Keratinocyte (primary cell): ENCODE measurements at regions not wholly inside any gene's neighbourhood (a gene's known extent, or its start where the extent isn't known, plus 50 kb on each side); places are given as distances from the start of the nearest gene placed in this dataset.

Source experiments
- DNase-seq: peaks from one replicate; pipeline ENCODE4 v3.0.0-alpha.2; 2011; ENCODE audit warnings: low read depth, missing footprints, low spot score
- FAIRE-seq: peaks from 2 replicates; lab custom pipeline; 2011; peaks lifted over from hg19 to GRCh38; lab: Jason Lieb, UNC
- H2AFZ ChIP-seq: 2 replicates; pipeline ENCODE4 v1.6.0; 2012; ENCODE audit warnings: low read length, control low read depth, inconsistent platforms; ENCODE audit not compliant: control insufficient read depth
- H3K27ac ChIP-seq: 2 replicates; pipeline ENCODE4 v1.5.1; 2011; ENCODE audit warnings: low read length; ENCODE audit not compliant: control insufficient read depth, insufficient read depth
- H3K27me3 ChIP-seq: 3 replicates; pipeline ENCODE4 v1.6.0; 2011; ENCODE audit warnings: low read length; ENCODE audit not compliant: control insufficient read depth, insufficient read depth; ENCODE audit errors: extremely low read depth
- H3K36me3 ChIP-seq, 2 experiments: 2 replicates in 1 of 2; 3 replicates in 1 of 2; pipeline ENCODE4 v1.5.1; 2011; ENCODE audit warnings: low read length in 2 of 2, mild to moderate bottlenecking in 1 of 2; ENCODE audit not compliant: control insufficient read depth in 2 of 2, insufficient read depth in 2 of 2; ENCODE audit errors: extremely low read depth in 1 of 2
- H3K4me1 ChIP-seq: 3 replicates; pipeline ENCODE4 v1.5.1; 2011; ENCODE audit warnings: low read length; ENCODE audit not compliant: control insufficient read depth, insufficient read depth; ENCODE audit errors: extremely low read depth
- H3K4me2 ChIP-seq: 3 replicates; pipeline ENCODE4 v1.6.0; 2011; ENCODE audit warnings: low read depth, low read length; ENCODE audit not compliant: control insufficient read depth, insufficient read depth; ENCODE audit errors: extremely low read depth
- H3K4me3 ChIP-seq, 3 experiments: fragments of 200-600 bp in 1 of 3; sonication (generic) in 1 of 3; 2 replicates in 2 of 3; 3 replicates in 1 of 3; pipeline ENCODE4 v1.5.1; 2011 to 2016; ENCODE audit warnings: low read length in 3 of 3, mild to moderate bottlenecking in 3 of 3, control low read depth in 2 of 3, inconsistent platforms in 1 of 3, low read depth in 1 of 3, mixed read lengths in 1 of 3, mixed run types in 1 of 3, moderate library complexity in 1 of 3; ENCODE audit not compliant: control insufficient read depth in 2 of 3, insufficient read depth in 2 of 3; ENCODE audit errors: extremely low read depth in 1 of 3
- H3K79me2 ChIP-seq: 2 replicates; pipeline ENCODE4 v1.6.0; 2012; ENCODE audit warnings: low read length; ENCODE audit not compliant: control insufficient read depth, insufficient read depth
- H3K9ac ChIP-seq: 3 replicates; pipeline ENCODE4 v1.6.0; 2011; ENCODE audit warnings: low read length; ENCODE audit not compliant: control insufficient read depth, insufficient read depth; ENCODE audit errors: extremely low read depth
- H3K9me1 ChIP-seq: 3 replicates; pipeline ENCODE4 v1.6.0; 2011; ENCODE audit warnings: low read length; ENCODE audit not compliant: control insufficient read depth, insufficient read depth; ENCODE audit errors: extremely low read depth
- H3K9me3 ChIP-seq: 2 replicates; pipeline ENCODE4 v1.5.1; 2012; ENCODE audit warnings: low read depth, low read length; ENCODE audit not compliant: control insufficient read depth
- H4K20me1 ChIP-seq: 3 replicates; pipeline ENCODE4 v1.6.0; 2011; ENCODE audit warnings: low read length; ENCODE audit not compliant: control insufficient read depth, insufficient read depth; ENCODE audit errors: extremely low read depth
- EZH2 ChIP-seq: IDR thresholded peaks from one replicate; pipeline ENCODE4 v1.6.1; 2012; ENCODE audit warnings: inconsistent platforms, mild to moderate bottlenecking, low read length, moderate library complexity
- dilution Hi-C: fragments of 300-500 bp; cut with MboI; formaldehyde crosslinking; loops from one replicate; pipeline ENCODE4 v1.7.0; 2020; ENCODE audit warnings: low sequenced_read_pairs; ENCODE audit not compliant: extremely low pct_ligation_motif_present
- TF ChIP-seq, protein P1 (sequence below), 3 experiments: IDR thresholded peaks in 1 of 3; conservative IDR thresholded peaks in 1 of 3; optimal IDR thresholded peaks in 1 of 3; 2 replicates in 2 of 3; 3 replicates in 1 of 3; pipeline versions ENCODE3 to v1.5.1; 2011; ENCODE audit warnings: low read length in 3 of 3, mild to moderate bottlenecking in 3 of 3, moderate library complexity in 2 of 3, control low read depth in 1 of 3, inconsistent platforms in 1 of 3; ENCODE audit not compliant: insufficient read depth in 2 of 3; ENCODE audit errors: extremely low read depth in 1 of 3

DNA sequence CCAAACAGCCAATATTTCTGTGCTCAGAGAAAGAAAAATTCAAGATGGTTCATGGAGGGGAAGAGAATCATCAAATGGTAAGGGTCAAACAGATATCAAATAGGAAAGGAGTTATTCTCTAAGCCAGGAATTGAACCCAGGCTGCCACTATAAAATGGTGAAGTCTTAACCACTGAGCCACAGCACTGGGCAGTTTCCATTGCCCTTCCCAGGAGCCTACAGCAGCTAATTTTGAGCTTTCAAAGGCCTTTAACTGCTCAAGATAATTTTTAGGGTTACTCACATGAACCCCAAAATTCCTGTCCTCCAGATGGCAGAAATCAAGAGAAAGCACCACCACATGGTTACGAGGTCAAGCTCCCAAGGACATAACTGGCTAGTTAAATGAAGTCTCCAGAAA lies 176.2 kb downstream of the KIF18A start:
- Histone ChIP-seq H3K9me1 (no peaks in the 10 kb centered on the region), H3K27ac (no peak overlapping the region), H3K4me1 (peaks cover 19% of the 10 kb centered on the region), H3K9me3 (no peaks in the 10 kb centered on the region), H3K36me3 (no peaks in the 10 kb centered on the region), H3K27me3 (no peaks in the 10 kb centered on the region), H3K4me3 (no peak overlapping the region), H2AFZ (no peak overlapping the region), H4K20me1 (no peaks in the 10 kb centered on the region), H3K4me2 (no peak overlapping the region), H3K79me2 (no peaks in the 10 kb centered on the region), H3K9ac (no peak overlapping the region)
- no peak for FAIRE-seq
- dilution Hi-C loops = no loop called here
- DNase-seq = no peak
- no peak for TF ChIP-seq EZH2
- TF ChIP-seq, protein P1, sequence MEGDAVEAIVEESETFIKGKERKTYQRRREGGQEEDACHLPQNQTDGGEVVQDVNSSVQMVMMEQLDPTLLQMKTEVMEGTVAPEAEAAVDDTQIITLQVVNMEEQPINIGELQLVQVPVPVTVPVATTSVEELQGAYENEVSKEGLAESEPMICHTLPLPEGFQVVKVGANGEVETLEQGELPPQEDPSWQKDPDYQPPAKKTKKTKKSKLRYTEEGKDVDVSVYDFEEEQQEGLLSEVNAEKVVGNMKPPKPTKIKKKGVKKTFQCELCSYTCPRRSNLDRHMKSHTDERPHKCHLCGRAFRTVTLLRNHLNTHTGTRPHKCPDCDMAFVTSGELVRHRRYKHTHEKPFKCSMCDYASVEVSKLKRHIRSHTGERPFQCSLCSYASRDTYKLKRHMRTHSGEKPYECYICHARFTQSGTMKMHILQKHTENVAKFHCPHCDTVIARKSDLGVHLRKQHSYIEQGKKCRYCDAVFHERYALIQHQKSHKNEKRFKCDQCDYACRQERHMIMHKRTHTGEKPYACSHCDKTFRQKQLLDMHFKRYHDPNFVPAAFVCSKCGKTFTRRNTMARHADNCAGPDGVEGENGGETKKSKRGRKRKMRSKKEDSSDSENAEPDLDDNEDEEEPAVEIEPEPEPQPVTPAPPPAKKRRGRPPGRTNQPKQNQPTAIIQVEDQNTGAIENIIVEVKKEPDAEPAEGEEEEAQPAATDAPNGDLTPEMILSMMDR (optimal IDR thresholded peaks at IDR 0.05 in 1 of 3, IDR thresholded peaks at IDR 0.05 in 1 of 3, conservative IDR thresholded peaks at IDR 0.05 in 1 of 3; ENCODE audit: extremely low read depth in 1 of 3, insufficient read depth in 2 of 3, low read length in 3 of 3) = no peak

DNA sequence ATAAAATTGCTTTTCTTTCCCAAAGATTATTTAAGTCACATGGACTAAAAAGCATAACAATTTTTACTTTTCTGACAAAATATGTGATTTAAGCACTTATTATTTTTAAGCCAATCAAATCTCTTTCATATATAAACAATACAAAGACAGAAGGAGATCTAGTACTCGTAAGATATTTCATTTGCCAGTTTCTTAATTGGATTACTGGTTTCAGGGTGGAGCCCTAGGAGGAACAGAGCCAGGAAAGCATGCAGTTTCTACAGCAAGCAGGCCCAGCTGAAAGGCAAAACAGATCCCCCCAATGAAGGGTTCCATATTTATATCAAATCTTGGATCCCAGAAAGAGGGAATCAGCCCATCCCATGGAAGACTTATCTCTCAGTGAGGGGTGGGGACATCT lies 177.0 kb downstream of the KIF18A start:
- H3K9me1 ChIP-seq = no peaks in the 10 kb centered on the region
- H4K20me1 ChIP-seq = no peaks in the 10 kb centered on the region
- H3K4me2 ChIP-seq = no peak overlapping the region
- H3K9ac ChIP-seq = no peak overlapping the region
- TF ChIP-seq, protein P1 (optimal IDR thresholded peaks at IDR 0.05 in 1 of 3, IDR thresholded peaks at IDR 0.05 in 1 of 3, conservative IDR thresholded peaks at IDR 0.05 in 1 of 3; ENCODE audit: extremely low read depth in 1 of 3, insufficient read depth in 2 of 3, low read length in 3 of 3) = no peak
- no peak for TF ChIP-seq EZH2
- no peak overlapping the region for H3K27ac ChIP-seq
- FAIRE-seq = no peak
- dilution Hi-C loops = no loop called here
- H3K4me1 ChIP-seq = peaks cover 24% of the 10 kb centered on the region
- no peak for DNase-seq
- H3K79me2 ChIP-seq = no peaks in the 10 kb centered on the region
- H3K4me3 ChIP-seq = no peak overlapping the region
- H3K9me3 ChIP-seq = no peaks in the 10 kb centered on the region
- no peaks in the 10 kb centered on the region for H3K36me3 ChIP-seq
- no peak overlapping the region for H2AFZ ChIP-seq
- no peaks in the 10 kb centered on the region for H3K27me3 ChIP-seq
